Keratinocyte (primary cell): ENCODE measurements at regions not wholly inside any gene's neighbourhood (a gene's known extent, or its start where the extent isn't known, plus 50 kb on each side); places are given as distances from the start of the nearest gene placed in this dataset.

Experiments
- EZH2 ChIP-seq: IDR thresholded peaks from one replicate; pipeline ENCODE4 v1.6.1; 2012; ENCODE audit warnings: inconsistent platforms, mild to moderate bottlenecking, low read length, moderate library complexity
- TF ChIP-seq, protein P1 (sequence below), 3 experiments: IDR thresholded peaks in 1 of 3; conservative IDR thresholded peaks in 1 of 3; optimal IDR thresholded peaks in 1 of 3; 2 replicates in 2 of 3; 3 replicates in 1 of 3; pipeline versions ENCODE3 to v1.5.1; 2011; ENCODE audit warnings: low read length in 3 of 3, mild to moderate bottlenecking in 3 of 3, moderate library complexity in 2 of 3, control low read depth in 1 of 3, inconsistent platforms in 1 of 3; ENCODE audit not compliant: insufficient read depth in 2 of 3; ENCODE audit errors: extremely low read depth in 1 of 3

DNA sequence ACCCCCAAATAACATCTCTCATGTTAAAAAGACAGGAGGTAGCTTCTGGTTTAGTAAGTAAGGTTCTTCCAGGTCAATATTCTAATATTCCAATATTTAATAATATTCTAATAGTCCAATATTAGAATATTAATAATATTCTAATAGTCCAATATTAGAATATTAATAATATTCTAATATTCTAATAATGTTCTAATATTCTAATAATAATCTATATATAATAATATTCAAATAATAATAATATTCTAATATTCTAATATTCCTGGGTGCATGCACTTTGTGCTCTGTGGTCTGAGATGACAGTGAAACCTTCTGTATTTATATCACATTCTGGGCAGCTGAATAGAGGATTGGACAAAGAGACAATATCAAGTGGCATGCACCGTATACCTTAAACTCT, 96.1 kb downstream of the PCDH10 start:
- TF ChIP-seq, protein P1, sequence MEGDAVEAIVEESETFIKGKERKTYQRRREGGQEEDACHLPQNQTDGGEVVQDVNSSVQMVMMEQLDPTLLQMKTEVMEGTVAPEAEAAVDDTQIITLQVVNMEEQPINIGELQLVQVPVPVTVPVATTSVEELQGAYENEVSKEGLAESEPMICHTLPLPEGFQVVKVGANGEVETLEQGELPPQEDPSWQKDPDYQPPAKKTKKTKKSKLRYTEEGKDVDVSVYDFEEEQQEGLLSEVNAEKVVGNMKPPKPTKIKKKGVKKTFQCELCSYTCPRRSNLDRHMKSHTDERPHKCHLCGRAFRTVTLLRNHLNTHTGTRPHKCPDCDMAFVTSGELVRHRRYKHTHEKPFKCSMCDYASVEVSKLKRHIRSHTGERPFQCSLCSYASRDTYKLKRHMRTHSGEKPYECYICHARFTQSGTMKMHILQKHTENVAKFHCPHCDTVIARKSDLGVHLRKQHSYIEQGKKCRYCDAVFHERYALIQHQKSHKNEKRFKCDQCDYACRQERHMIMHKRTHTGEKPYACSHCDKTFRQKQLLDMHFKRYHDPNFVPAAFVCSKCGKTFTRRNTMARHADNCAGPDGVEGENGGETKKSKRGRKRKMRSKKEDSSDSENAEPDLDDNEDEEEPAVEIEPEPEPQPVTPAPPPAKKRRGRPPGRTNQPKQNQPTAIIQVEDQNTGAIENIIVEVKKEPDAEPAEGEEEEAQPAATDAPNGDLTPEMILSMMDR (optimal IDR thresholded peaks at IDR 0.05 in 1 of 3, IDR thresholded peaks at IDR 0.05 in 1 of 3, conservative IDR thresholded peaks at IDR 0.05 in 1 of 3; ENCODE audit: extremely low read depth in 1 of 3, insufficient read depth in 2 of 3, low read length in 3 of 3), result no peak
- TF ChIP-seq EZH2, result no peak
